Neuron (in vitro differentiated cells): ENCODE measurements at regions not wholly inside any gene's neighbourhood (a gene's known extent, or its start where the extent isn't known, plus 50 kb on each side); places are given as distances from the start of the nearest gene placed in this dataset.

Experiments
- H2AFZ ChIP-seq: one replicate; pipeline ENCODE4 v1.6.1; 2013; ENCODE audit warnings: low read depth, mild to moderate bottlenecking, inconsistent platforms, low read length, moderate library complexity
- H3K27me3 ChIP-seq: one replicate; pipeline ENCODE4 v1.6.1; 2013; ENCODE audit warnings: low read length; ENCODE audit not compliant: insufficient read depth
- H3K36me3 ChIP-seq: one replicate; pipeline ENCODE4 v1.6.1; 2013; ENCODE audit warnings: low read length; ENCODE audit not compliant: insufficient read depth
- H3K4me1 ChIP-seq: one replicate; pipeline ENCODE4 v1.6.1; 2013; ENCODE audit warnings: low read length; ENCODE audit not compliant: insufficient read depth
- H3K4me3 ChIP-seq: 2 replicates; pipeline ENCODE4 v1.5.1; 2013; ENCODE audit warnings: mild to moderate bottlenecking, low read length, moderate library complexity
- H3K9me3 ChIP-seq: one replicate; pipeline ENCODE4 v1.6.1; 2013; ENCODE audit warnings: low read length

- no peaks in the 10 kb centered on the region for H3K4me1 ChIP-seq
- H3K9me3 ChIP-seq = no peaks in the 10 kb centered on the region
- H3K36me3 ChIP-seq = no peaks in the 10 kb centered on the region
- no peak overlapping the region for H2AFZ ChIP-seq
- no peaks in the 10 kb centered on the region for H3K27me3 ChIP-seq
- H3K4me3 ChIP-seq = no peak overlapping the region
Observed at GRCh38 chr11:11748706-11749365, 92.9 kb upstream of the USP47 start.

- H3K36me3 ChIP-seq = no peaks in the 10 kb centered on the region
- no peak overlapping the region for H3K4me3 ChIP-seq
- H3K27me3 ChIP-seq = no peaks in the 10 kb centered on the region
- no peaks in the 10 kb centered on the region for H3K4me1 ChIP-seq
- H3K9me3 ChIP-seq = no peaks in the 10 kb centered on the region
- no peak overlapping the region for H2AFZ ChIP-seq
Observed at GRCh38 chr11:11747570-11747969, 94.2 kb upstream of the USP47 start.

GRCh38 chr11:11746449-11746848 is 95.3 kb upstream of the USP47 start:
- H2AFZ ChIP-seq = no peak overlapping the region
- H3K4me3 ChIP-seq = no peak overlapping the region
- H3K4me1 ChIP-seq = no peaks in the 10 kb centered on the region
- H3K9me3 ChIP-seq = no peaks in the 10 kb centered on the region
- no peaks in the 10 kb centered on the region for H3K36me3 ChIP-seq
- no peaks in the 10 kb centered on the region for H3K27me3 ChIP-seq

GRCh38 chr11:11743216-11743615 is 98.6 kb upstream of the USP47 start:
- no peak overlapping the region for H3K4me3 ChIP-seq
- H2AFZ ChIP-seq = no peak overlapping the region
- H3K4me1 ChIP-seq = no peaks in the 10 kb centered on the region
- no peaks in the 10 kb centered on the region for H3K36me3 ChIP-seq
- no peaks in the 10 kb centered on the region for H3K27me3 ChIP-seq
- no peaks in the 10 kb centered on the region for H3K9me3 ChIP-seq

- Histone ChIP-seq H3K9me3 (no peaks in the 10 kb centered on the region), H3K36me3 (no peaks in the 10 kb centered on the region)
Observed at GRCh38 chr11:11742486-11742885, 99.3 kb upstream of the USP47 start.

GRCh38 chr11:11740836-11741235 is 100.9 kb upstream of the USP47 start:
- no peaks in the 10 kb centered on the region for H3K27me3 ChIP-seq

More at GRCh38 chr11:11742486-11742885, 99.3 kb upstream of the USP47 start:
- Histone ChIP-seq H3K4me3 (no peak overlapping the region), H3K4me1 (no peaks in the 10 kb centered on the region), H3K27me3 (no peaks in the 10 kb centered on the region), H2AFZ (no peak overlapping the region)

GRCh38 chr11:11740073-11740702 is 101.6 kb upstream of the USP47 start:
- Histone ChIP-seq H3K9me3 (no peaks in the 10 kb centered on the region), H3K27me3 (no peaks in the 10 kb centered on the region), H3K4me3 (no peak overlapping the region), H2AFZ (no peak overlapping the region), H3K4me1 (no peaks in the 10 kb centered on the region), H3K36me3 (no peaks in the 10 kb centered on the region)

More at GRCh38 chr11:11740836-11741235, 100.9 kb upstream of the USP47 start:
- H3K4me1 ChIP-seq = no peaks in the 10 kb centered on the region
- no peak overlapping the region for H2AFZ ChIP-seq
- H3K4me3 ChIP-seq = no peak overlapping the region
- H3K9me3 ChIP-seq = no peaks in the 10 kb centered on the region
- no peaks in the 10 kb centered on the region for H3K36me3 ChIP-seq

- H3K36me3 ChIP-seq = no peaks in the 10 kb centered on the region
- no peaks in the 10 kb centered on the region for H3K4me1 ChIP-seq
- no peaks in the 10 kb centered on the region for H3K27me3 ChIP-seq
Observed at GRCh38 chr11:11738370-11738769, 103.4 kb upstream of the USP47 start.

GRCh38 chr11:11735586-11735985 is 106.2 kb upstream of the USP47 start:
- H3K27me3 ChIP-seq = no peaks in the 10 kb centered on the region
- H2AFZ ChIP-seq = no peak overlapping the region
- H3K9me3 ChIP-seq = no peaks in the 10 kb centered on the region
- no peaks in the 10 kb centered on the region for H3K36me3 ChIP-seq
- H3K4me3 ChIP-seq = no peak overlapping the region
- H3K4me1 ChIP-seq = no peaks in the 10 kb centered on the region

More at GRCh38 chr11:11738370-11738769, 103.4 kb upstream of the USP47 start:
- Histone ChIP-seq H2AFZ (no peak overlapping the region), H3K4me3 (no peak overlapping the region), H3K9me3 (no peaks in the 10 kb centered on the region)

- H3K4me3 ChIP-seq = no peak overlapping the region
- no peaks in the 10 kb centered on the region for H3K9me3 ChIP-seq
- H2AFZ ChIP-seq = no peak overlapping the region
- H3K4me1 ChIP-seq = no peaks in the 10 kb centered on the region
- H3K36me3 ChIP-seq = no peaks in the 10 kb centered on the region
- no peaks in the 10 kb centered on the region for H3K27me3 ChIP-seq
Observed at GRCh38 chr11:11733246-11733747, 108.5 kb upstream of the USP47 start.

GRCh38 chr11:11732116-11732515 is 109.7 kb upstream of the USP47 start:
- no peak overlapping the region for H2AFZ ChIP-seq
- no peaks in the 10 kb centered on the region for H3K9me3 ChIP-seq
- H3K27me3 ChIP-seq = no peaks in the 10 kb centered on the region
- no peaks in the 10 kb centered on the region for H3K4me1 ChIP-seq
- H3K36me3 ChIP-seq = no peaks in the 10 kb centered on the region
- no peak overlapping the region for H3K4me3 ChIP-seq

GRCh38 chr11:11731311-11732083 is 109.7 kb upstream of the GALNT18 start:
- Histone ChIP-seq H3K4me3 (no peak overlapping the region), H2AFZ (no peak overlapping the region), H3K36me3 (no peaks in the 10 kb centered on the region), H3K9me3 (no peaks in the 10 kb centered on the region), H3K27me3 (no peaks in the 10 kb centered on the region), H3K4me1 (no peaks in the 10 kb centered on the region)

- no peak overlapping the region for H3K4me3 ChIP-seq
- no peaks in the 10 kb centered on the region for H3K27me3 ChIP-seq
- H2AFZ ChIP-seq = no peak overlapping the region
- H3K36me3 ChIP-seq = no peaks in the 10 kb centered on the region
- H3K9me3 ChIP-seq = no peaks in the 10 kb centered on the region
- no peaks in the 10 kb centered on the region for H3K4me1 ChIP-seq
Observed at GRCh38 chr11:11728386-11728785, 106.6 kb upstream of the GALNT18 start.
